ENCODE measurements at regions not wholly inside any gene's neighbourhood (a gene's known extent, or its start where the extent isn't known, plus 50 kb on each side); places are given as distances from the start of the nearest gene placed in this dataset.

- TF ChIP-seq ZNF639 (CRISPR knock-in tag; conservative IDR thresholded peaks at IDR 0.05) = no peak
- no peak for TF ChIP-seq E2F1 (CRISPR knock-in tag; IDR thresholded peaks at IDR 0.05)
- TF ChIP-seq FOXJ3 (CRISPR knock-in tag; IDR thresholded peaks at IDR 0.05; ENCODE audit: borderline replicate concordance) = no peak
- TF ChIP-seq MEIS1 (CRISPR knock-in tag; IDR thresholded peaks at IDR 0.05; ENCODE audit: borderline replicate concordance) = no peak
- TF ChIP-seq NCOR1 (IDR thresholded peaks at IDR 0.05; ENCODE audit: borderline replicate concordance, low read length) = no peak
- no peak for TF ChIP-seq MZF1 (CRISPR knock-in tag; IDR thresholded peaks at IDR 0.05; ENCODE audit: borderline replicate concordance)
- no peak for TF ChIP-seq HMG20B (CRISPR knock-in tag; conservative IDR thresholded peaks at IDR 0.05)
- no peak for TF ChIP-seq TMF1 (CRISPR knock-in tag; IDR thresholded peaks at IDR 0.05; ENCODE audit: low read depth)
- no peak for TF ChIP-seq YY1 (IDR thresholded peaks at IDR 0.05; ENCODE audit: insufficient read depth, insufficient replicate concordance, low read depth, low read length)
- in situ Hi-C loops (cut with HindIII; ENCODE audit: extremely low pct_ligation_motif_present, low pct_unique_long_range_greater_than_20kb) = no loop called here
- POLR2A ChIA-PET = no interaction called here
Observed at GRCh38 chr9:36739373-36740116, 166.8 kb downstream of the MELK start.

More at GRCh38 chr9:36739373-36740116, 166.8 kb downstream of the MELK start:
- H4K20me1 ChIP-seq (ENCODE audit: insufficient read depth, low read length) = no peaks in the 10 kb centered on the region
- H3K36me3 ChIP-seq (replicated peaks in 1 of 2; ENCODE audit: control insufficient read depth in 1 of 2, insufficient read depth in 2 of 2, low read length in 2 of 2) = no peaks in the 10 kb centered on the region
- no peak overlapping the region for H2AFZ ChIP-seq (ENCODE audit: low read length)
- intact Hi-C loops (cut with micrococcal nuclease; ENCODE audit: unreplicated experiment) = no loop called here
- CTCF ChIA-PET (ENCODE audit: low intra/inter-chr PET ratio, low total read pairs) = no interaction called here
- FAIRE-seq = no peak
- no peak for DNase-seq (ENCODE audit: low spot score)
- H3K4me2 ChIP-seq (ENCODE audit: low read depth, low read length) = no peak overlapping the region
- WGBS (ENCODE audit: low lambda C conversion rate) = 49% methylated on average over 27 of the region's 47 CpGs
- no peaks in the 10 kb centered on the region for H3K4me1 ChIP-seq (ENCODE audit: insufficient read depth, low read length)
- H3K9ac ChIP-seq (ENCODE audit: insufficient read depth, low read depth, low read length) = no peak overlapping the region
- no peak overlapping the region for H3K27ac ChIP-seq (ENCODE audit: extremely low read length, insufficient read depth, low read length)
- 0 out of 3 replicates have a peak, but pooled peaks have one; percentile 31 for ATAC-seq
- no peaks in the 10 kb centered on the region for H3K9me3 ChIP-seq (ENCODE audit: low read length)
- no peaks in the 10 kb centered on the region for H3K79me2 ChIP-seq (ENCODE audit: insufficient read depth, low read length)
- H3K27me3 ChIP-seq (ENCODE audit: control insufficient read depth in 1 of 2, insufficient read depth in 2 of 2, low read length in 2 of 2) = peaks cover 1 to 34% of the 10 kb centered on the region in 2 experiments
- H3K4me3 ChIP-seq (replicated peaks in 1 of 3; ENCODE audit: insufficient read depth in 1 of 3, low read depth in 2 of 3, low read length in 3 of 3) = no peak overlapping the region
- no TSS peak for BruUV-seq (replicated peaks)
